Mammary epithelial cell (primary cell): ENCODE measurements at regions not wholly inside any gene's neighbourhood (a gene's known extent, or its start where the extent isn't known, plus 50 kb on each side); places are given as distances from the start of the nearest gene placed in this dataset.

Experiments used
- CTCF ChIP-seq, 2 donors: IDR thresholded peaks in 1 of 2; conservative IDR thresholded peaks in 1 of 2; 2 replicates each; pipeline ENCODE4 v1.5.1; 2011 to 2012; ENCODE audit warnings: inconsistent platforms in 2 of 2, low read length in 2 of 2, mild to moderate bottlenecking in 2 of 2, control low read depth in 1 of 2, low read depth in 1 of 2; ENCODE audit not compliant: insufficient read depth in 1 of 2; ENCODE audit errors: extremely low read depth in 1 of 2
- EZH2 ChIP-seq: IDR thresholded peaks from 2 replicates; pipeline ENCODE4 v1.6.1; 2012; ENCODE audit warnings: low read length, inconsistent platforms, borderline replicate concordance

GRCh38 chr6:134844120-134844519, 105.8 kb downstream of the ALDH8A1 start:
- TF ChIP-seq CTCF (conservative IDR thresholded peaks at IDR 0.05 in 1 of 2, IDR thresholded peaks at IDR 0.05 in 1 of 2; ENCODE audit: extremely low read depth in 1 of 2, insufficient read depth in 1 of 2, low read depth in 1 of 2, low read length in 2 of 2) (no peak), EZH2 (no peak)
